Body of pancreas (tissue), 4 donors: ENCODE measurements at regions not wholly inside any gene's neighbourhood (a gene's known extent, or its start where the extent isn't known, plus 50 kb on each side); places are given as distances from the start of the nearest gene placed in this dataset.
"Not testable (repeated sequence)": the region's sequence is repeated elsewhere in the genome, so short reads cannot be mapped to it uniquely, and the experiment has no call there.

Source experiments
- ATAC-seq: fragments of 150-250 bp; one replicate; pipeline ENCODE4 v1.9.1; 2016
- DNase-seq, 4 donors: peaks; one replicate each; pipeline ENCODE4 v3.0.0-alpha.2; 2019
- H3K27ac ChIP-seq, 4 donors: fragments of 200-600 bp; sonication (generic); 1 replicate in 3 of 4; 2 replicates in 1 of 4; pipeline versions ENCODE4 v1.5.1 to v1.6.1; 2016 to 2019; ENCODE audit warnings: mild to moderate bottlenecking in 1 of 4, mixed read lengths in 1 of 4, moderate library complexity in 1 of 4
- H3K27me3 ChIP-seq, 2 donors: fragments of 200-600 bp; sonication (generic); one replicate each; pipeline ENCODE4 v1.6.0; 2016; ENCODE audit warnings: mild to moderate bottlenecking in 1 of 2
- H3K36me3 ChIP-seq, 2 donors: fragments of 200-600 bp; sonication (generic); replicated peaks in 1 of 2; 2 replicates each; pipeline ENCODE4 v1.5.1; 2016; ENCODE audit warnings: low read depth in 2 of 2; ENCODE audit not compliant: insufficient read depth in 1 of 2
- H3K4me1 ChIP-seq: fragments of 200-600 bp; sonication (generic); one replicate; pipeline ENCODE4 v1.6.0; 2016
- H3K4me3 ChIP-seq, 2 donors: fragments of 200-600 bp; sonication (generic); 1 replicate in 1 of 2; 2 replicates in 1 of 2; pipeline ENCODE4 v1.5.1; 2016 to 2019
- H3K9me3 ChIP-seq, 3 donors: fragments of 200-600 bp; sonication (generic); 1 replicate in 2 of 3; 2 replicates in 1 of 3; pipeline ENCODE4 v1.5.1; 2016
- POLR2A ChIP-seq, 3 donors: fragments of 450-650 bp; IDR thresholded peaks; one replicate each; pipeline ENCODE4 v1.6.1; 2016; ENCODE audit warnings: antibody characterized with exemption in 3 of 3, mild to moderate bottlenecking in 2 of 3
- WGBS, 2 donors: methylation state at CpG; one replicate each; pipeline ENCODE4 v1.1.5; 2017; 5-methylcytosine and 5-hydroxymethylcytosine counted together
- intact Hi-C: fragments of 100-400 bp; cut with DNase I; formaldehyde crosslinking; loops from one replicate; pipeline ENCODE4 v1.15.1; 2023
- TF ChIP-seq, protein P1 (sequence below), 7 experiments: fragments of 450-650 bp in 4 of 7; fragments of 200-600 bp in 3 of 7; sonication (generic) in 3 of 7; IDR thresholded peaks; one replicate each; pipeline ENCODE4 v1.5.1; 2016 to 2019; ENCODE audit warnings: antibody characterized with exemption in 7 of 7

DNA sequence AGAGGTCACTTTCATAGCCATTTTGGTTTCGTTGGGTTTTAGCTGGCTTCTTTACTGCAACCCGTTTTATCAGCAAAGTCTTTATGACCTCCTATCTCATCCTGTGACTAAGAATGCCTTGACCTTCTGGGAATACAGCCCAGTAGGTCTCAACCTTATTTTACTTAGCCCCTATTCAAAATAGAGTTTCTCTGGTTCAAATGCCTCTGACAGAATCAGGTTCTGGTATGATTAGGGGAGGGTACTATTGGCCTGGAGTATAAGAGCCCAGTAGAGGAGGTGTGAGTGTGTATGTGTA lies 95.4 kb upstream of the RAB40AL start:
- TF ChIP-seq, protein P1, sequence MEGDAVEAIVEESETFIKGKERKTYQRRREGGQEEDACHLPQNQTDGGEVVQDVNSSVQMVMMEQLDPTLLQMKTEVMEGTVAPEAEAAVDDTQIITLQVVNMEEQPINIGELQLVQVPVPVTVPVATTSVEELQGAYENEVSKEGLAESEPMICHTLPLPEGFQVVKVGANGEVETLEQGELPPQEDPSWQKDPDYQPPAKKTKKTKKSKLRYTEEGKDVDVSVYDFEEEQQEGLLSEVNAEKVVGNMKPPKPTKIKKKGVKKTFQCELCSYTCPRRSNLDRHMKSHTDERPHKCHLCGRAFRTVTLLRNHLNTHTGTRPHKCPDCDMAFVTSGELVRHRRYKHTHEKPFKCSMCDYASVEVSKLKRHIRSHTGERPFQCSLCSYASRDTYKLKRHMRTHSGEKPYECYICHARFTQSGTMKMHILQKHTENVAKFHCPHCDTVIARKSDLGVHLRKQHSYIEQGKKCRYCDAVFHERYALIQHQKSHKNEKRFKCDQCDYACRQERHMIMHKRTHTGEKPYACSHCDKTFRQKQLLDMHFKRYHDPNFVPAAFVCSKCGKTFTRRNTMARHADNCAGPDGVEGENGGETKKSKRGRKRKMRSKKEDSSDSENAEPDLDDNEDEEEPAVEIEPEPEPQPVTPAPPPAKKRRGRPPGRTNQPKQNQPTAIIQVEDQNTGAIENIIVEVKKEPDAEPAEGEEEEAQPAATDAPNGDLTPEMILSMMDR (IDR thresholded peaks at IDR 0.05) = no peak
- no peak for TF ChIP-seq POLR2A (IDR thresholded peaks at IDR 0.05)
- no peak overlapping the region for H3K27ac ChIP-seq
- no peaks in the 10 kb centered on the region for H3K36me3 ChIP-seq
- peaks cover 17% of the 10 kb centered on the region for H3K4me1 ChIP-seq
- no peaks in the 10 kb centered on the region for H3K27me3 ChIP-seq
- ATAC-seq (no peak), DNase-seq (no peak)
- no peaks in the 10 kb centered on the region for H3K9me3 ChIP-seq
- H3K4me3 ChIP-seq = no peak overlapping the region
- WGBS, 2 donors = 21 to 37% methylated on average over 2 of the region's 2 CpGs
- intact Hi-C loops = no loop called here

DNA sequence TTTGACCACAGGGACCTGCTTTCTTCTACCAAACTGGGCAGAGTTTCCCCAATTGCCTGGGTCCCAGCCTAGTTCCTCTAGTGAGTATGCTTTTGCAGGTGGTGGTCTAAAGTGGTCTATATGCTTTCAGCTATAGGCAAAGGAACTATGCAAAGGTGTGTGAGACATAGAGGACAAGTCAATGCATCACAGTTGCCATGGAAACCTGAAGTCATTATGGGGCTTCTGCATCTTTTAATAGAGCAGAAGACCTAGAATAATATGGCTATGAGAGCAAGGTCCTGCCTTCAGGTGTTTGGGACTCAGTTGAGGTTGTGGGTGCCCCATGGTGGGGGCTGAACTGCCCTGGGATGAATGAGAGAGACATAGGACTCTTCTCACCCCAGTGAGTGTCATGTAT lies 92.1 kb upstream of the RAB40AL start:
- no peak for DNase-seq
- Histone ChIP-seq H3K4me1 (peaks cover 11% of the 10 kb centered on the region), H3K36me3 (no peaks in the 10 kb centered on the region), H3K9me3 (no peaks in the 10 kb centered on the region), H3K27me3 (no peaks in the 10 kb centered on the region), H3K27ac (no peak overlapping the region), H3K4me3 (no peak overlapping the region)
- TF ChIP-seq, protein P1 (IDR thresholded peaks at IDR 0.05) = no peak
- TF ChIP-seq POLR2A (IDR thresholded peaks at IDR 0.05) = no peak
- ATAC-seq = no peak
- intact Hi-C loops = no loop called here

DNA sequence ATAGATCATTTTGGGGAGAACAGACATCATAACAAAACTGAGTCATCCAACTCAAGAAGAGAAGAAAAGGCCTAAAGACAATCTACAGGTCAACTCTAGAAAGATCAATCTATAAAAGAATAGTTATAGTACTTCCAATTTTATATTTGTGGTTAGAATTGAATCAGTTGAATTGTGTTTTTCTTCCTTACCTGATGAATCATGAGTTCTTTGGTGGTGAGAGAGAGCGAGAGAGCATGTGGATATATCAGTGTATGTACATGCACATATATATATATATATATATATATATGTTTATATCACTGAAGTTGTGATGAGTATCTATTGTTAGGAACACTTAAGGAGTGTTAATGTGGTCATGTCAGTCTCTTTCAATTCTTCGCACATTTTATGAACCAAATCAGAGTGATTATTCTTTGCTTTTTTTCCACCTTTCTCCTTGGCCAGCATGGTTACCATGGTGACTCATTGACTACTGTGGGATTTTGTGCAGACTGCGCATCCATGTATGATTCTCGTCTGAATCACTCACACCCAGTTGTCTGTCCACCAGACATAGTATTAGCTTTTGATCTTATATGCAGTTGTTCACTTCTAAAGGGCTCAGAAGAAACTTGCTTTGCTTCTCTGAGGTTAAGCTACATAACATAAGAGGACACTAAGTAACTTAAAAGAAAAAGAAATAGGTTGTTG lies 90.4 kb upstream of the RAB40AL start:
- H3K4me1 ChIP-seq = no peaks in the 10 kb centered on the region
- H3K36me3 ChIP-seq = no peaks in the 10 kb centered on the region
- H3K27me3 ChIP-seq = no peaks in the 10 kb centered on the region
- H3K9me3 ChIP-seq = no peaks in the 10 kb centered on the region
- TF ChIP-seq, protein P1 (IDR thresholded peaks at IDR 0.05) = no peak
- no peak for TF ChIP-seq POLR2A (IDR thresholded peaks at IDR 0.05)
- WGBS, 2 donors = 76 to 91% methylated on average over 4 of the region's 4 CpGs
- intact Hi-C loops = no loop called here
- no peak overlapping the region for H3K27ac ChIP-seq
- DNase-seq (no peak), ATAC-seq (no peak)
- H3K4me3 ChIP-seq = no peak overlapping the region

DNA sequence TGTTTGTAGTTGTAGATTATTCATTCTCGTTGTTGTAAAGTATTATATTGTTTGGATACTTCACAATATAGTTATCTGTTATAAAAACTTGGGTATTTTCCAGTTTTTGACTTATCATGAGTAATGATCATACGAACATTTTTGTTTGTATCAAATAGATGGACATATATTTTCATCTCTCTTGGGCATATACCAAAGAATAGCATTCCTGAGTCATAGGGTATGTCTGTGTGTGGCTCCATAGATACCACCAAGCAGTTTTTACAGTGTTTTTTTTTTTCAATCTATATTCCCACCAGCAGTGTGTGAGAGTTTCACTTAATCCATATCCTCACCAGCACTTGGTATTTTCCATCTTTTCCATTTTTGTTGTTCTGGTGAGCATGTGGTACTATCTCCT lies 89.7 kb upstream of the RAB40AL start:
- Histone ChIP-seq H3K9me3 (no peaks in the 10 kb centered on the region), H3K4me1 (no peaks in the 10 kb centered on the region), H3K4me3 (no peak overlapping the region), H3K27ac (no peak overlapping the region), H3K27me3 (no peaks in the 10 kb centered on the region), H3K36me3 (no peaks in the 10 kb centered on the region)
- DNase-seq (no peak), ATAC-seq (no peak)
- intact Hi-C loops = no loop called here
- TF ChIP-seq POLR2A (IDR thresholded peaks at IDR 0.05) = no peak
- TF ChIP-seq, protein P1 (IDR thresholded peaks at IDR 0.05) = no peak
- WGBS, 2 donors = 56 to 63% methylated on average over 2 of the region's 2 CpGs

DNA sequence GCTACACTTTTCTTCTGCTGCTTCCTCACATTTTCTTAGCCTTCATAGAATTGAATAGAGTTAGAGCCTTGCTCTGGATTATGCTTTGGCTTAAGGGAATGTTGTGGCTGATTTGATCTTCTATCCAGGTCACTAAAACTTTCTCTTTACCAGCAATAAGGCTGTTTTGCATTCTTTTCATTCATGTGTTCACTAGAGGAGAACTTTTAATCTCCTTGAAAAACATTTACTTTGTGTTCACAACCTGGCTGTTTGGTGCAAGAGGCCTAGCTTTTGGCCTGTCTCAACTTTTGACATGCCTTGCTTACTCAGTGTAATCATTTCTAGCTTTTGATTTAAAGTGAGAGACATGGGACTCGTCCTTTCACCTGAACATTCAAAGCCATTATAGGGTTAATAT lies 87.7 kb upstream of the RAB40AL start:
- Histone ChIP-seq H3K9me3 (no peaks in the 10 kb centered on the region), H3K27me3 (no peaks in the 10 kb centered on the region), H3K4me3 (no peak overlapping the region), H3K36me3 (no peaks in the 10 kb centered on the region), H3K4me1 (no peaks in the 10 kb centered on the region), H3K27ac (no peak overlapping the region)
- intact Hi-C loops = no loop called here
- DNase-seq (no peak), ATAC-seq (no peak)
- TF ChIP-seq, protein P1 (IDR thresholded peaks at IDR 0.05) = no peak
- no peak for TF ChIP-seq POLR2A (IDR thresholded peaks at IDR 0.05)
- WGBS, 2 donors = 45 to 64% methylated on average over 1 of the region's 1 CpG

DNA sequence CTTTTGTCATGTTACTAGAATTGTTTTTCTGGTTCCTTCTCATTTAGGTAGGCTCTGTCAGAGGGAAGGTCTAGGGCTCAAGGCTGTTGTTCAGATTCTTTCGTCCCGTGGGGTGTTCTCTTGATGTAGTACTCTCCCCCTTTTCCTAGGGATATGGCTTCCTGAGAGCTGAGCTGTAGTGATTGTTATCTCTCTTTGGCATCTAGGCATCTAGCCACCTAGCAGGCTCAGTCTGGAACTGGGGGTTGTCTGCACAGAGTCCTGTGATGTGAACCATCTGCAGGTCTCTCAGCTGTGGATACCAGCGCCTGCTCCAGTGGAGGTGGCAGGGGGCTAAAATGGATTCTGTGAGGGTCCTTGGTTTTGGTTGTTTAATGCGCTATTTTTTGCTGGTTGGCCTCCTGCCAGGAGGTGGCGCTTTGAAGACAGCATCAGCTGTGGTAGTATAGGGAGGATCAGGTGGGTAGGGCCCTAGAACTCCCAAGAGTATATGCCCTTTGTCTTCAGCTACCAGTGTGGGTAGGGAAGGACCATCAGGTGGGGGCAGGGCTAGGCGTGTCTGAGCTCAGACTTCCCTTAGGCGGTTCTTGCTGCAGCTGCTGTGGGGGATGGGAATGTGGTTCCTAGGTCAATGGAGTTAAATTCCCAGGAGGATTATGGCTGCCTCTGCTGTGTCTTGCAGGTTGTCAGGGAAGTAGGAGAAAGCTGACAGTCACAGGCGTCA lies 78.1 kb upstream of the RAB40AL start:
- H3K27me3 ChIP-seq, intact Hi-C loops: not testable (repeated sequence)

More for the DNA sequence above, 78.1 kb upstream of the RAB40AL start:
- H3K27ac ChIP-seq, H3K4me1 ChIP-seq, H3K9me3 ChIP-seq, DNase-seq, H3K4me3 ChIP-seq, H3K36me3 ChIP-seq, ATAC-seq: not testable (repeated sequence)
- WGBS, 2 donors = 93 to 96% methylated on average over 7 of the region's 8 CpGs
